ENCODE measurements at regions not wholly inside any gene's neighbourhood (a gene's known extent, or its start where the extent isn't known, plus 50 kb on each side); places are given as distances from the start of the nearest gene placed in this dataset.

GRCh38 chr12:116454076-116454475, 105.1 kb upstream of the MAP1LC3B2 start:
- ChIA-PET POLR2A (no interaction called here), CTCF (ENCODE audit: low intra/inter-chr PET ratio, low total read pairs) (no interaction called here)
- Histone ChIP-seq H3K4me1 (ENCODE audit: insufficient read depth, low read length) (peaks cover under 1% of the 10 kb centered on the region; the same call in 1 of the 2 replicates), H3K9ac (ENCODE audit: insufficient read depth, low read depth, low read length) (no peak overlapping the region), H3K27me3 (ENCODE audit: control insufficient read depth in 1 of 2, insufficient read depth in 2 of 2, low read length in 2 of 2) (peaks cover 0 to 16% of the 10 kb centered on the region in 2 experiments; a peak in 1 of 5 replicates), H3K4me3 (replicated peaks in 1 of 3; ENCODE audit: insufficient read depth in 1 of 3, low read depth in 2 of 3, low read length in 3 of 3) (no peak overlapping the region), H3K9me3 (ENCODE audit: low read length) (no peaks in the 10 kb centered on the region), H2AFZ (ENCODE audit: low read length) (no peak overlapping the region), H3K27ac (ENCODE audit: extremely low read length, insufficient read depth, low read length) (no peak overlapping the region), H3K36me3 (replicated peaks in 1 of 2; ENCODE audit: control insufficient read depth in 1 of 2, insufficient read depth in 2 of 2, low read length in 2 of 2) (no peaks in the 10 kb centered on the region), H3K4me2 (ENCODE audit: low read depth, low read length) (no peak overlapping the region), H4K20me1 (ENCODE audit: insufficient read depth, low read length) (no peaks in the 10 kb centered on the region), H3K79me2 (ENCODE audit: insufficient read depth, low read length) (no peaks in the 10 kb centered on the region)
- BruUV-seq (replicated peaks): no TSS peak
- no peak for DNase-seq (ENCODE audit: low spot score)
- FAIRE-seq: no peak
- WGBS (ENCODE audit: low lambda C conversion rate): 40% methylated on average over 6 of the region's 6 CpGs
- TF ChIP-seq ZNF768 (CRISPR knock-in tag; IDR thresholded peaks at IDR 0.05): peak; percentile 70
- TF ChIP-seq ZKSCAN5 (CRISPR knock-in tag; IDR thresholded peaks at IDR 0.05): no peak
- intact Hi-C loops (cut with micrococcal nuclease; ENCODE audit: unreplicated experiment): no loop called here
- ATAC-seq: no peak
- in situ Hi-C loops (cut with HindIII; ENCODE audit: extremely low pct_ligation_motif_present, low pct_unique_long_range_greater_than_20kb): no loop called here

DNA sequence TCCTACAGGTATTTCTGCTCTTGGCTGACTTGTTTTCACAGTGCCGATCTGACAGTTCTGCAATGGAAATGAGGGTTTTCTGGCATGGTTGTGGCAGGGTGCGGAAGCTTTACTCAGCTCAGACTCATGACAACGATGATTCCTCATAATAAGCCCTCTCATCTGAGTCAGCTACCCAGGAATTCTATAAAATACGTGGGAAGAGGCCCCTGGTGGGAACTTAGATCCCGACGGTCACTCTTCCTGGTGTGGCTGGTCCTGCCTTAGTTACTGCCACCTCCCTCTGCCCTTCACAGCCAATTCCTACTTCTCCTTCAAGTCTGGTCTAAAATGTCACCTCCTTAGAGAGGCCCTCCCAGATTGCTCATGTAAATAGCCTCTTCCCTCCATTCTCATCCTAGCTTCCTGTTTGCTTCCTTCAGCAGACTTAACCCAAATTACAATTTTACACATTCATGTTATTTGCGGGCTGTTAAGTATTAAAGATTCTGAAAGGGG, 104.2 kb upstream of the MAP1LC3B2 start:
- Histone ChIP-seq H3K9ac (ENCODE audit: insufficient read depth, low read depth, low read length) (no peak overlapping the region), H3K79me2 (ENCODE audit: insufficient read depth, low read length) (no peaks in the 10 kb centered on the region), H4K20me1 (ENCODE audit: insufficient read depth, low read length) (no peaks in the 10 kb centered on the region), H3K4me3 (replicated peaks in 1 of 3; ENCODE audit: insufficient read depth in 1 of 3, low read depth in 2 of 3, low read length in 3 of 3) (no peak overlapping the region), H3K27ac (ENCODE audit: extremely low read length, insufficient read depth, low read length) (no peak overlapping the region), H3K4me1 (ENCODE audit: insufficient read depth, low read length) (no peaks in the 10 kb centered on the region), H3K4me2 (ENCODE audit: low read depth, low read length) (no peak overlapping the region), H3K27me3 (ENCODE audit: control insufficient read depth in 1 of 2, insufficient read depth in 2 of 2, low read length in 2 of 2) (peaks cover 0 to 16% of the 10 kb centered on the region in 2 experiments; a peak in 1 of 5 replicates), H3K36me3 (replicated peaks in 1 of 2; ENCODE audit: control insufficient read depth in 1 of 2, insufficient read depth in 2 of 2, low read length in 2 of 2) (no peaks in the 10 kb centered on the region), H3K9me3 (ENCODE audit: low read length) (no peaks in the 10 kb centered on the region), H2AFZ (ENCODE audit: low read length) (no peak overlapping the region)
- ChIA-PET POLR2A (no interaction called here), CTCF (ENCODE audit: low intra/inter-chr PET ratio, low total read pairs) (no interaction called here)
- in situ Hi-C loops (cut with HindIII; ENCODE audit: extremely low pct_ligation_motif_present, low pct_unique_long_range_greater_than_20kb): no loop called here
- no peak for DNase-seq (ENCODE audit: low spot score)
- intact Hi-C loops (cut with micrococcal nuclease; ENCODE audit: unreplicated experiment): no loop called here
- 37% methylated on average over 7 of the region's 7 CpGs for WGBS (ENCODE audit: low lambda C conversion rate)
- no TSS peak for BruUV-seq (replicated peaks)
- TF ChIP-seq SMYD3 (CRISPR knock-in tag; IDR thresholded peaks at IDR 0.05) (no peak), ZNF136 (CRISPR knock-in tag; IDR thresholded peaks at IDR 0.05; ENCODE audit: low read depth) (no peak), ZNF20 (CRISPR knock-in tag; IDR thresholded peaks at IDR 0.05) (no peak), KAT7 (CRISPR knock-in tag; IDR thresholded peaks at IDR 0.05; ENCODE audit: borderline replicate concordance) (no peak), SAFB2 (CRISPR knock-in tag; IDR thresholded peaks at IDR 0.05; ENCODE audit: borderline replicate concordance, low read depth) (no peak), NFE2L2 (IDR thresholded peaks at IDR 0.05; ENCODE audit: low read length) (no peak), ATF3 (CRISPR knock-in tag; IDR thresholded peaks at IDR 0.05) (no peak)
- no peak for FAIRE-seq
- no peak for ATAC-seq
